Testis (tissue), 2 donors: ENCODE measurements at regions not wholly inside any gene's neighbourhood (a gene's known extent, or its start where the extent isn't known, plus 50 kb on each side); places are given as distances from the start of the nearest gene placed in this dataset.
"Not testable (repeated sequence)": the region's sequence is repeated elsewhere in the genome, so short reads cannot be mapped to it uniquely, and the experiment has no call there.

ENCODE experiments used
- DNase-seq: peaks from one replicate; pipeline ENCODE4 v3.0.0-alpha.2; 2019
- H3K27ac ChIP-seq, 2 donors: fragments of 200-600 bp; sonication (generic); one replicate each; pipeline ENCODE4 v1.5.1; 2019
- H3K27me3 ChIP-seq: fragments of 200-600 bp; sonication (generic); one replicate; pipeline ENCODE4 v1.5.1; 2019
- H3K36me3 ChIP-seq: fragments of 200-600 bp; sonication (generic); one replicate; pipeline ENCODE4 v1.5.1; 2017; ENCODE audit warnings: low read depth; ENCODE audit errors: missing control alignments
- H3K4me1 ChIP-seq: fragments of 200-600 bp; sonication (generic); one replicate; pipeline ENCODE4 v1.5.1; 2019
- H3K4me3 ChIP-seq, 2 donors: fragments of 200-600 bp; sonication (generic); one replicate each; pipeline ENCODE4 v1.5.1; 2017 to 2019
- H3K9me3 ChIP-seq: fragments of 200-600 bp; sonication (generic); one replicate; pipeline ENCODE4 v1.5.1; 2017
- CTCF ChIP-seq, 3 experiments: fragments of 450-650 bp in 2 of 3; fragments of 200-600 bp in 1 of 3; sonication (generic) in 1 of 3; IDR thresholded peaks; one replicate each; pipeline ENCODE4 v1.5.1; 2016 to 2019; ENCODE audit warnings: antibody characterized with exemption in 3 of 3, mild to moderate bottlenecking in 2 of 3, moderate library complexity in 1 of 3
- POLR2A ChIP-seq: fragments of 450-650 bp; IDR thresholded peaks from one replicate; pipeline ENCODE4 v1.6.1; 2017; ENCODE audit warnings: antibody characterized with exemption, mild to moderate bottlenecking, moderate library complexity
- WGBS, 2 donors: methylation state at CpG; one replicate each; pipeline ENCODE4 v1.1.5; 2018; 5-methylcytosine and 5-hydroxymethylcytosine counted together
- intact Hi-C: fragments of 100-400 bp; cut with DNase I; formaldehyde crosslinking; loops from one replicate; pipeline ENCODE4 v1.15.1; 2023; ENCODE audit warnings: low total_unique reads

- H3K27ac ChIP-seq, result no peak overlapping the region
- intact Hi-C loops, result no loop called here
- DNase-seq, result no peak
- TF ChIP-seq CTCF (IDR thresholded peaks at IDR 0.05) (no peak), POLR2A (no peak)
- H3K27me3 ChIP-seq, result no peaks in the 10 kb centered on the region
- no peaks in the 10 kb centered on the region for H3K4me1 ChIP-seq
- 57 to 66% methylated on average over 3 of the region's 3 CpGs for WGBS, 2 donors
- no peaks in the 10 kb centered on the region for H3K36me3 ChIP-seq
- no peaks in the 10 kb centered on the region for H3K9me3 ChIP-seq
- H3K4me3 ChIP-seq, result no peak overlapping the region
Measured at GRCh38 chr12:58703866-58704265, 216.4 kb downstream of the LRIG3 start.

- DNase-seq, H3K9me3 ChIP-seq, H3K27me3 ChIP-seq: not testable (repeated sequence)
Measured at GRCh38 chr12:58704770-58705169, 215.5 kb downstream of the LRIG3 start.

GRCh38 chr12:58710901-58711300 lies 209.4 kb downstream of the LRIG3 start:
- no peaks in the 10 kb centered on the region for H3K36me3 ChIP-seq
- no peak overlapping the region for H3K4me3 ChIP-seq
- H3K9me3 ChIP-seq, result no peaks in the 10 kb centered on the region
- H3K27ac ChIP-seq, result no peak overlapping the region
- no peaks in the 10 kb centered on the region for H3K27me3 ChIP-seq
- no peaks in the 10 kb centered on the region for H3K4me1 ChIP-seq
- no peak for TF ChIP-seq POLR2A
- no peak for TF ChIP-seq CTCF (IDR thresholded peaks at IDR 0.05)
- intact Hi-C loops, result no loop called here
- no peak for DNase-seq

More at GRCh38 chr12:58704770-58705169, 215.5 kb downstream of the LRIG3 start:
- H3K36me3 ChIP-seq, intact Hi-C loops, H3K27ac ChIP-seq, H3K4me1 ChIP-seq, H3K4me3 ChIP-seq: not testable (repeated sequence)

- Histone ChIP-seq H3K36me3 (no peaks in the 10 kb centered on the region), H3K4me3 (no peak overlapping the region), H3K27ac (no peak overlapping the region), H3K4me1 (no peaks in the 10 kb centered on the region), H3K9me3 (no peaks in the 10 kb centered on the region), H3K27me3 (no peaks in the 10 kb centered on the region)
- 77 to 78% methylated on average over 4 of the region's 4 CpGs for WGBS, 2 donors
- intact Hi-C loops, result no loop called here
- no peak for DNase-seq
- TF ChIP-seq CTCF (IDR thresholded peaks at IDR 0.05) (no peak), POLR2A (no peak)
Measured at GRCh38 chr12:58711974-58712373, 208.3 kb downstream of the LRIG3 start.

GRCh38 chr12:58712976-58713375 lies 207.3 kb downstream of the LRIG3 start:
- Histone ChIP-seq H3K4me3 (no peak overlapping the region), H3K36me3 (no peaks in the 10 kb centered on the region), H3K27ac (no peak overlapping the region), H3K27me3 (no peaks in the 10 kb centered on the region), H3K9me3 (no peaks in the 10 kb centered on the region), H3K4me1 (no peaks in the 10 kb centered on the region)
- intact Hi-C loops, result no loop called here
- TF ChIP-seq POLR2A (no peak), CTCF (IDR thresholded peaks at IDR 0.05) (no peak)
- WGBS, 2 donors, result 89 to 90% methylated on average over 1 of the region's 1 CpG
- no peak for DNase-seq
